Cardiac fibroblast (primary cell): ENCODE measurements at regions not wholly inside any gene's neighbourhood (a gene's known extent, or its start where the extent isn't known, plus 50 kb on each side); places are given as distances from the start of the nearest gene placed in this dataset.

Experiments used
- DNase-seq, 2 donors: peaks; one replicate each; pipeline versions ENCODE4 v3.0.0 to v3.0.0-alpha.2; 2010; ENCODE audit warnings: low read depth in 2 of 2
- H3K4me3 ChIP-seq, 2 donors: replicated peaks in 1 of 2; 1 replicate in 1 of 2; 2 replicates in 1 of 2; pipeline ENCODE4 v1.5.1; 2011; ENCODE audit warnings: low read depth in 2 of 2, low read length in 2 of 2, mild to moderate bottlenecking in 2 of 2, moderate library complexity in 1 of 2
- TF ChIP-seq, protein P1 (sequence below): IDR thresholded peaks from one replicate; pipeline ENCODE4 v1.5.1; 2011; ENCODE audit warnings: low read depth, mild to moderate bottlenecking, low read length, inconsistent platforms

GRCh38 chr3:127100459-127101410, 92.2 kb upstream of the PRR23E start:
- TF ChIP-seq, protein P1, sequence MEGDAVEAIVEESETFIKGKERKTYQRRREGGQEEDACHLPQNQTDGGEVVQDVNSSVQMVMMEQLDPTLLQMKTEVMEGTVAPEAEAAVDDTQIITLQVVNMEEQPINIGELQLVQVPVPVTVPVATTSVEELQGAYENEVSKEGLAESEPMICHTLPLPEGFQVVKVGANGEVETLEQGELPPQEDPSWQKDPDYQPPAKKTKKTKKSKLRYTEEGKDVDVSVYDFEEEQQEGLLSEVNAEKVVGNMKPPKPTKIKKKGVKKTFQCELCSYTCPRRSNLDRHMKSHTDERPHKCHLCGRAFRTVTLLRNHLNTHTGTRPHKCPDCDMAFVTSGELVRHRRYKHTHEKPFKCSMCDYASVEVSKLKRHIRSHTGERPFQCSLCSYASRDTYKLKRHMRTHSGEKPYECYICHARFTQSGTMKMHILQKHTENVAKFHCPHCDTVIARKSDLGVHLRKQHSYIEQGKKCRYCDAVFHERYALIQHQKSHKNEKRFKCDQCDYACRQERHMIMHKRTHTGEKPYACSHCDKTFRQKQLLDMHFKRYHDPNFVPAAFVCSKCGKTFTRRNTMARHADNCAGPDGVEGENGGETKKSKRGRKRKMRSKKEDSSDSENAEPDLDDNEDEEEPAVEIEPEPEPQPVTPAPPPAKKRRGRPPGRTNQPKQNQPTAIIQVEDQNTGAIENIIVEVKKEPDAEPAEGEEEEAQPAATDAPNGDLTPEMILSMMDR, result no peak
- no peak overlapping the region for H3K4me3 ChIP-seq
- no peak for DNase-seq

GRCh38 chr3:127101411-127102187, 91.3 kb upstream of the PRR23E start:
- TF ChIP-seq, protein P1, result no peak
- DNase-seq, result no peak
- H3K4me3 ChIP-seq, result no peak overlapping the region

GRCh38 chr3:127102188-127102520, 90.8 kb upstream of the PRR23E start:
- TF ChIP-seq, protein P1, result no peak
- no peak overlapping the region for H3K4me3 ChIP-seq
- no peak for DNase-seq

- DNase-seq, result no peak
- H3K4me3 ChIP-seq, result no peak overlapping the region
- TF ChIP-seq, protein P1, result no peak
Observed at GRCh38 chr3:127102587-127102986, 90.3 kb upstream of the PRR23E start.

DNA sequence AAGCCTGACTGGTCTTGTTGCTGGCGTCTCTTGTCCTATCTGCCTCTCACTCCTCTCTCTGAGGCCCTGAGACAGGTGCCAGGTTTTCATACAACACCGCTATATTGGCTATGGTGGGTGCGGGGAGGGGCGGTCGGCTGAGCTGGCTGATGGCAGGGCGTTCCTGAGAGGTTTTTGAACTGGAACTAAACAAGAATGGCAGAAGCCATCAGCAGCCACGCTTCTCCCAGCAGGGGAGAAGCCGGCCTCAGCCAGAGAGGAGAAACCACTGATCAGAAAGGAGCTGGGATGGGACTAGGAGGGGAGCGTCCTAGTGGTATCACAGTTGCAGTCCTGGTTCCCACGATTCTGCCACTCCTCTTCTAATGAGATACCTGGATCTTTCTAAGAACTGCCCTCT, 89.9 kb upstream of the PRR23E start:
- no peak for DNase-seq
- TF ChIP-seq, protein P1, result no peak
- H3K4me3 ChIP-seq, result no peak overlapping the region

DNA sequence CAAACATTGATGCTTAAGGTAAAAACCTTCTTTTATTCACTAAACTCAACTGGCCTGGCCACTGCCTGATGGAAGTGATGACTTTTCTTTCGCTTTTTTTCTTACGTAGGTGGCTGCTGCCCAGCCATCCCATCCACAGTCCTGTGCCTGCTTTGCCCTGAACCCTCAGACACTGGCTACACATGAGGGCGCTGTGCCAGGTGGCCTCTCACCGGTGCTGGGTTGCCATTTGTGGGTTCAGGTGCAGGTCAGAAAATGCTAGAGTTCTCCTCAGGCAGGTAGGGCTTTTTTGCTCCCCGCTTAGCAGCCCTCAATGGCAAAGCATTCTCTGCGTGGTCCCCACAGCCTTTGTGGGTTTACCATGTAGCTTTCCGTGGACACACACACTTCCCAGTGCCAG, 88.3 kb upstream of the PRR23E start:
- DNase-seq, result no peak
- no peak overlapping the region for H3K4me3 ChIP-seq
- TF ChIP-seq, protein P1, result no peak
